ENCODE measurements at regions not wholly inside any gene's neighbourhood (a gene's known extent, or its start where the extent isn't known, plus 50 kb on each side); places are given as distances from the start of the nearest gene placed in this dataset.
"Not testable (repeated sequence)": the region's sequence is repeated elsewhere in the genome, so short reads cannot be mapped to it uniquely, and the experiment has no call there.

DNA sequence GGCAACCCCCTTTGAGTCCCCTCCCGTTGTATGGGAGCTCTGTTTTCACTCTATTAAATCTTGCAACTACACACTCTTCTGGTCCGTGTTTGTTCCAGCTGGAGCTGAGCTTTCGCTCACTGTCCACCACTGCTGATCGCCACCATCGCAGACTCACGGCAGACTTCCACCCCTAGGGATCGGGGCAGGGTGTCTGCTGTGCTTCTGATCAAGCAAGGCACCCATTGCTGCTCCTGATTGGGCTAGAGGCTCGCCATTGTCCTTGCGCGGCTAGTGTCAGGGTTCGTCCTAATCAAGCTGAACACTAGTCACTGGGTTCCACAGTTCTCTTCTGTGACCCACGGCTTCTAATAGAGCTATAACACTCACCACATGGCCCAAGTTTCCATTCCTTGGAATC, 442.8 kb downstream of the SLITRK1 start:
- H3K9me3 ChIP-seq (replicated peaks; ENCODE audit: control insufficient read depth, insufficient read depth, low read length); intact Hi-C loops (cut with micrococcal nuclease; ENCODE audit: unreplicated experiment); BruUV-seq (replicated peaks); H3K27ac ChIP-seq (ENCODE audit: control insufficient read depth, insufficient read depth); H3K4me2 ChIP-seq (ENCODE audit: control insufficient read depth, insufficient read depth); H3K27me3 ChIP-seq (replicated peaks in 1 of 2; ENCODE audit: control insufficient read depth in 2 of 2, insufficient read depth in 2 of 2, low read length in 1 of 2); H3K79me2 ChIP-seq (ENCODE audit: control insufficient read depth, insufficient read depth, low read length); in situ Hi-C loops (cut with MboI); H3K9ac ChIP-seq (ENCODE audit: control insufficient read depth, insufficient read depth, low read length); H4K20me1 ChIP-seq (ENCODE audit: control insufficient read depth, insufficient read depth); H3K4me3 ChIP-seq; DNase-seq (ENCODE audit: low read depth, low spot score); H2AFZ ChIP-seq (ENCODE audit: control insufficient read depth, low read depth, low read length); H3K4me1 ChIP-seq (ENCODE audit: control insufficient read depth, insufficient read depth, low read length); H3K36me3 ChIP-seq (ENCODE audit: control insufficient read depth in 2 of 2, insufficient read depth in 2 of 2, low read length in 1 of 2); FAIRE-seq; RAD21 ChIA-PET (ENCODE audit: unreplicated experiment); POLR2A ChIA-PET; ATAC-seq: not testable (repeated sequence)
- ChIA-PET SMC1A (ENCODE audit: uncharacterized antibody, unreplicated experiment) (interaction anchor here (1.5 kb wide), 1 partner anchor 10 kb away, joined by 3 read pairs; no protein-coding TSS in a partner anchor), CTCF (interaction anchor here (1.5 kb wide), 1 partner anchor 11 kb away, joined by 5 read pairs; no protein-coding TSS in a partner anchor)
- WGBS (ENCODE audit: insufficient coverage, insufficient replicate concordance, low lambda C conversion rate, missing lambda C conversion rate) = 26% methylated on average over 12 of the region's 12 CpGs

DNA sequence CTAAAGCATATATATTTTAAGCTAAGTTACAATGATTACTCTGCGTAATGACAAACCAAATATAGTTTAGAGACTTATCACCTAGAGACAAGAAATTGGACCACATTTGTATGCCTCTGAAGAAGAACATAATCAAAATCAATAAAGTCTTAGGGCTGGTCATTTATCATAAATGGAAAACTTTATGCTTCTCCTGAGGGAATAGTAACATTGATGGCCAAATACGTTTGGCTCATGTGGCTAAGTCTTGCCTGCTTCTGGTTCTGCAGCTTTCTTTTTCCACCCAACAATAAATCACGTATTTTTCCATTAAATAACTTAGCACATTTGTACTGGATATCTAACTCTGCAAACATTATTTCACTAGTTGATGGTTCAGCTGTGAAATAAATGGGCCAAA, 458.4 kb downstream of the SLITRK1 start:
- H3K36me3 ChIP-seq (ENCODE audit: control insufficient read depth in 2 of 2, insufficient read depth in 2 of 2, low read length in 1 of 2) = no peaks in the 10 kb centered on the region
- RAD21 ChIA-PET (ENCODE audit: unreplicated experiment) = no interaction called here
- no peak overlapping the region for H3K27ac ChIP-seq (ENCODE audit: control insufficient read depth, insufficient read depth)
- ATAC-seq (no peak), FAIRE-seq (no peak), DNase-seq (ENCODE audit: low read depth, low spot score) (no peak)
- in situ Hi-C loops (cut with MboI) (no loop called here), intact Hi-C loops (cut with micrococcal nuclease; ENCODE audit: unreplicated experiment) (no loop called here)
- H4K20me1 ChIP-seq (ENCODE audit: control insufficient read depth, insufficient read depth) = no peaks in the 10 kb centered on the region; the same call in 1 of the 2 replicates
- H3K79me2 ChIP-seq (ENCODE audit: control insufficient read depth, insufficient read depth, low read length) = no peaks in the 10 kb centered on the region
- BruUV-seq (replicated peaks) = no TSS peak
- no peak overlapping the region for H3K4me3 ChIP-seq
- TF ChIP-seq RFX5 (IDR thresholded peaks at IDR 0.05; ENCODE audit: low read depth, low read length) = no peak
- TF ChIP-seq, protein P1, sequence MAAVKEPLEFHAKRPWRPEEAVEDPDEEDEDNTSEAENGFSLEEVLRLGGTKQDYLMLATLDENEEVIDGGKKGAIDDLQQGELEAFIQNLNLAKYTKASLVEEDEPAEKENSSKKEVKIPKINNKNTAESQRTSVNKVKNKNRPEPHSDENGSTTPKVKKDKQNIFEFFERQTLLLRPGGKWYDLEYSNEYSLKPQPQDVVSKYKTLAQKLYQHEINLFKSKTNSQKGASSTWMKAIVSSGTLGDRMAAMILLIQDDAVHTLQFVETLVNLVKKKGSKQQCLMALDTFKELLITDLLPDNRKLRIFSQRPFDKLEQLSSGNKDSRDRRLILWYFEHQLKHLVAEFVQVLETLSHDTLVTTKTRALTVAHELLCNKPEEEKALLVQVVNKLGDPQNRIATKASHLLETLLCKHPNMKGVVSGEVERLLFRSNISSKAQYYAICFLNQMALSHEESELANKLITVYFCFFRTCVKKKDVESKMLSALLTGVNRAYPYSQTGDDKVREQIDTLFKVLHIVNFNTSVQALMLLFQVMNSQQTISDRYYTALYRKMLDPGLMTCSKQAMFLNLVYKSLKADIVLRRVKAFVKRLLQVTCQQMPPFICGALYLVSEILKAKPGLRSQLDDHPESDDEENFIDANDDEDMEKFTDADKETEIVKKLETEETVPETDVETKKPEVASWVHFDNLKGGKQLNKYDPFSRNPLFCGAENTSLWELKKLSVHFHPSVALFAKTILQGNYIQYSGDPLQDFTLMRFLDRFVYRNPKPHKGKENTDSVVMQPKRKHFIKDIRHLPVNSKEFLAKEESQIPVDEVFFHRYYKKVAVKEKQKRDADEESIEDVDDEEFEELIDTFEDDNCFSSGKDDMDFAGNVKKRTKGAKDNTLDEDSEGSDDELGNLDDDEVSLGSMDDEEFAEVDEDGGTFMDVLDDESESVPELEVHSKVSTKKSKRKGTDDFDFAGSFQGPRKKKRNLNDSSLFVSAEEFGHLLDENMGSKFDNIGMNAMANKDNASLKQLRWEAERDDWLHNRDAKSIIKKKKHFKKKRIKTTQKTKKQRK (IDR thresholded peaks at IDR 0.05; ENCODE audit: low read depth, low read length) = no peak
- TF ChIP-seq RELA (IDR thresholded peaks at IDR 0.05; ENCODE audit: borderline replicate concordance, partially characterized antibody) = no peak
- no peak for TF ChIP-seq TARDBP (IDR thresholded peaks at IDR 0.05; ENCODE audit: borderline replicate concordance)
- TF ChIP-seq, protein P2, sequence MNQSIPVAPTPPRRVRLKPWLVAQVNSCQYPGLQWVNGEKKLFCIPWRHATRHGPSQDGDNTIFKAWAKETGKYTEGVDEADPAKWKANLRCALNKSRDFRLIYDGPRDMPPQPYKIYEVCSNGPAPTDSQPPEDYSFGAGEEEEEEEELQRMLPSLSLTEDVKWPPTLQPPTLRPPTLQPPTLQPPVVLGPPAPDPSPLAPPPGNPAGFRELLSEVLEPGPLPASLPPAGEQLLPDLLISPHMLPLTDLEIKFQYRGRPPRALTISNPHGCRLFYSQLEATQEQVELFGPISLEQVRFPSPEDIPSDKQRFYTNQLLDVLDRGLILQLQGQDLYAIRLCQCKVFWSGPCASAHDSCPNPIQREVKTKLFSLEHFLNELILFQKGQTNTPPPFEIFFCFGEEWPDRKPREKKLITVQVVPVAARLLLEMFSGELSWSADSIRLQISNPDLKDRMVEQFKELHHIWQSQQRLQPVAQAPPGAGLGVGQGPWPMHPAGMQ (IDR thresholded peaks at IDR 0.05; ENCODE audit: borderline replicate concordance) = no peak
- TF ChIP-seq NFIC (IDR thresholded peaks at IDR 0.05; ENCODE audit: low read depth, low read length) = no peak
- POLR2A ChIA-PET = no interaction called here
- WGBS (ENCODE audit: insufficient coverage, insufficient replicate concordance, low lambda C conversion rate, missing lambda C conversion rate) = 2% methylated on average over 3 of the region's 3 CpGs
- no peak overlapping the region for H3K4me2 ChIP-seq (ENCODE audit: control insufficient read depth, insufficient read depth)
- no peak overlapping the region for H3K9ac ChIP-seq (ENCODE audit: control insufficient read depth, insufficient read depth, low read length)
- CTCF ChIA-PET = interaction anchor here (0.9 kb wide), 1 partner anchor 18 kb away, joined by 4 read pairs; no protein-coding TSS in a partner anchor
- no peaks in the 10 kb centered on the region for H3K4me1 ChIP-seq (ENCODE audit: control insufficient read depth, insufficient read depth, low read length)
- H2AFZ ChIP-seq (ENCODE audit: control insufficient read depth, low read depth, low read length) = no peak overlapping the region
- SMC1A ChIA-PET (ENCODE audit: uncharacterized antibody, unreplicated experiment) = no interaction called here
- no peaks in the 10 kb centered on the region for H3K9me3 ChIP-seq (replicated peaks; ENCODE audit: control insufficient read depth, insufficient read depth, low read length)
- H3K27me3 ChIP-seq (replicated peaks in 1 of 2; ENCODE audit: control insufficient read depth in 2 of 2, insufficient read depth in 2 of 2, low read length in 1 of 2) = no peaks in the 10 kb centered on the region

All from GM12878 (cell line).